NCI-H82 (cell line): ENCODE measurements at regions not wholly inside any gene's neighbourhood (a gene's known extent, or its start where the extent isn't known, plus 50 kb on each side); places are given as distances from the start of the nearest gene placed in this dataset.

Experiments used
- DNase-seq: peaks from one replicate; lab custom pipeline; 2025; lab: John Stamatoyannopoulos, UW

- no peak for DNase-seq
Observed at GRCh38 chr2:16003809-16004208, 63.5 kb downstream of the MYCN start.

- DNase-seq: no peak
Observed at GRCh38 chr2:16003152-16003551, 62.8 kb downstream of the MYCN start.

DNA sequence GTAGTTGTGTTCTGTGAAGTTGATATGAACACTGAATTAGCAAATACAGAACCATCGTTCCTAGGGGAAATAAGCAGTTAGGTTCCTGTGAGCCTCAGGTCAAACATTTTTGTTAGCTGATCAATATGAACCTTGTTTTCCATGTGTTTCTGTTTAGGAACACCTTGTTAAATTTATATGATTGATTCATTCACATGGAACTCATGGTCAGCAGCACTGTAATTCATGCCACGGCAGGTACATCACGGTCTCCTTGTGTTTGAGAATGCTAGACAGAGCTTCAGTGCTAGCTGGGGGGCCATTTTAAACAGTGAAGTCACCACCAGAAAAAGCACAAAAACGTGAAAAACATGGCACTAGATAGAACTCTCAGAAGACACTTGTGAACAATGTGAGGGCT lies 62.2 kb downstream of the MYCN start:
- no peak for DNase-seq

DNA sequence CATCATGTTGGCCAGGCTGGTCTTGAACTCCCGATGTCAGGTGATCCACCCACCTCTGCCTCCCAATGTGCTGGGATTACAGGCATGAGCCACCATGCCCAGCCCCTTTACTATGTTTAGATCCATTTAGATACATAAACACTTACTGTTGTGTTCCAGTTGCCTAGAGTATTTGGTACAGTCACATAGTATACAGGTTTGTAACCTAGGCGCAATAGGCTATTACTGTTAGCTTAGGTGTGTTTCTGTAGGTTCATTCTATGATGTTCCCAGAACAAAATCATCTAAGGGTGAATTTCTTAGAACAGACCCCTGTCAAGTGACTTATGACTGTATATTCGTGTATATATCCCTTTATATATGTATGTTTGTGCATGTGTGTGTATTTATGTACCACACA lies 61.8 kb downstream of the MYCN start:
- DNase-seq: no peak

- no peak for DNase-seq
Observed at GRCh38 chr2:16000642-16001041, 60.3 kb downstream of the MYCN start.

DNA sequence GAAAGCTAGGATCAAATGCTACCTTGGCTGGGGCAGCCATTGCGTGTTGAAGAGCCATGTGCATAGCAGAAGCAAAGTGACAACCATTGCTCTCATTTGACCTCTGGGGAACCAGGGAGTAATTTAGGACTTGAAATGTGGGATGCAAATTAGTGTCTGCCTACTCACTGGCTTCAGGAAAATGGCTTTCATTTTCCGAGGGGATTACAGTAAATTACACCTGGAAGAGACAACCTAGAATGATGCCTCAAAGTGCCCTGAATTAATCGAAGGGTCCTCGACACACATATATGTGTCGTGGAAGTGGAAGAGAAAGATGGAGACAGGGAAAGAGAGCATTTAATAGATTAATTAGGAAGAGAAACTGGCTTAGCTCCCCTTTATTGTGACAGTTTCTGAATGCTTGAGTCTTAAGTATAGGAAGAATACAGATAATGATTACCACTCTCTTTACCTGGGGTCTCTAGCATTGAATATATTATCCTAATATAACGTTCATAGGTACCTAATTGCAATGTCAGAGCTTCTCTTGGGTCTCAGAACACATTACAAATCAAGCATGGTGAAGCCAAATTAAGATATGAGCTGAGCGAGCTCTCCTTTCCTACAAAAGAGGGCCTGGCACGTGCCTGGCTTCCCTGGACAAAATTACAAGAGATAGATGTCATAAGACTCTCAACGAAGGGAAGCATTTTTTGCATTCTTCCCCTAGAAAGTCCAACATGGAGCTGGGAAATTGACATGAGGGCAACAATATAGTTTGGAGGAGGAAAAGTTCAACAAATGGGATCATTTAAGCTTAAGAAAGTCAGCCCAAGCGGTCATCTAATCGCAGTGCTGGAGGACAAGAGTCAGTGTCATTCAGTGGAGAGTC lies 59.5 kb downstream of the MYCN start:
- DNase-seq: no peak

GRCh38 chr2:15997728-15998280 lies 57.5 kb downstream of the MYCN start:
- no peak for DNase-seq

GRCh38 chr2:15996536-15997423 lies 56.4 kb downstream of the MYCN start:
- no peak for DNase-seq
